Sciatic nerve (tissue), 2 donors: ENCODE measurements at regions not wholly inside any gene's neighbourhood (a gene's known extent, or its start where the extent isn't known, plus 50 kb on each side); places are given as distances from the start of the nearest gene placed in this dataset.
"Not testable (repeated sequence)": the region's sequence is repeated elsewhere in the genome, so short reads cannot be mapped to it uniquely, and the experiment has no call there.

Experiments
- ATAC-seq: fragments of 200-7000 bp; cut with Tn5 transposase; one replicate; pipeline ENCODE4 v1.9.1; 2020; ENCODE audit warnings: mild to moderate bottlenecking, moderate library complexity
- DNase-seq: peaks from one replicate; pipeline ENCODE4 v3.0.0-alpha.2; 2020; ENCODE audit warnings: low spot score
- intact Hi-C: fragments of 100-400 bp; cut with DNase I; formaldehyde crosslinking; loops from one replicate; pipeline ENCODE4 v1.14.2; 2022
- donor health status: DM: no; HTN: no; CAD: no.
- donor health status: DM: no; HTN: no; CAD: no.

GRCh38 chr1:244276646-244277045 lies 175.1 kb downstream of the ADSS2 start:
- DNase-seq (no peak), ATAC-seq (no peak)
- intact Hi-C loops = loop anchor here (10.0 kb wide), 1 partner anchor 932 kb away; no protein-coding TSS in a partner anchor

GRCh38 chr1:244280201-244280600 lies 171.5 kb downstream of the ADSS2 start:
- ATAC-seq = no peak
- DNase-seq = no peak
- intact Hi-C loops = no loop called here

- no peak for DNase-seq
- intact Hi-C loops = no loop called here
- no peak for ATAC-seq
These were observed 170.8 kb downstream of the ADSS2 start for GRCh38 chr1:244280859-244281258.

GRCh38 chr1:244283772-244284171 lies 167.9 kb downstream of the ADSS2 start:
- intact Hi-C loops = no loop called here
- ATAC-seq (no peak), DNase-seq (no peak)

GRCh38 chr1:244284641-244285156 lies 167.0 kb downstream of the ADSS2 start:
- ATAC-seq (no peak), DNase-seq (no peak)
- intact Hi-C loops = no loop called here

GRCh38 chr1:244286341-244286740 lies 165.4 kb downstream of the ADSS2 start:
- no peak for ATAC-seq
- DNase-seq = no peak
- intact Hi-C loops = no loop called here

- intact Hi-C loops = no loop called here
- ATAC-seq = no peak
- DNase-seq = no peak
These were observed 164.0 kb downstream of the ADSS2 start for GRCh38 chr1:244287726-244288125.

- ATAC-seq = no peak
- intact Hi-C loops = no loop called here
These were observed 163.0 kb downstream of the ADSS2 start for GRCh38 chr1:244288663-244289062.

GRCh38 chr1:244289991-244290785 lies 161.5 kb downstream of the ADSS2 start:
- intact Hi-C loops = no loop called here
- no peak for DNase-seq
- no peak for ATAC-seq

More at GRCh38 chr1:244288663-244289062, 163.0 kb downstream of the ADSS2 start:
- DNase-seq = no peak

- intact Hi-C loops = no loop called here
- ATAC-seq (no peak), DNase-seq (no peak)
These were observed 160.2 kb downstream of the ADSS2 start for GRCh38 chr1:244291236-244292201.

GRCh38 chr1:244294599-244295224 lies 157.0 kb downstream of the ADSS2 start:
- intact Hi-C loops = no loop called here
- DNase-seq (no peak), ATAC-seq (no peak)

GRCh38 chr1:244296003-244296402 lies 155.7 kb downstream of the ADSS2 start:
- intact Hi-C loops = no loop called here
- DNase-seq (no peak), ATAC-seq (no peak)

- intact Hi-C loops = no loop called here
- no peak for ATAC-seq
- DNase-seq = no peak
These were observed 155.3 kb downstream of the ADSS2 start for GRCh38 chr1:244296447-244296846.

GRCh38 chr1:244297087-244297486 lies 154.6 kb downstream of the ADSS2 start:
- DNase-seq (no peak), ATAC-seq (no peak)
- intact Hi-C loops = no loop called here

- ATAC-seq = no peak
- DNase-seq = no peak
- intact Hi-C loops = no loop called here
These were observed 154.1 kb downstream of the ADSS2 start for GRCh38 chr1:244297616-244298015.

- intact Hi-C loops, ATAC-seq, DNase-seq: not testable (repeated sequence)
These were observed 151.7 kb downstream of the ADSS2 start for GRCh38 chr1:244300029-244300375.

- no peak for ATAC-seq
- intact Hi-C loops = no loop called here
- no peak for DNase-seq
These were observed 150.0 kb downstream of the ADSS2 start for GRCh38 chr1:244301595-244302130.

- intact Hi-C loops = no loop called here
- no peak for DNase-seq
- no peak for ATAC-seq
These were observed 148.7 kb downstream of the ADSS2 start for GRCh38 chr1:244302876-244303609.

- intact Hi-C loops = no loop called here
These were observed 148.1 kb downstream of the ADSS2 start for GRCh38 chr1:244303610-244303969.

More at GRCh38 chr1:244303610-244303969, 148.1 kb downstream of the ADSS2 start:
- DNase-seq = no peak
- no peak for ATAC-seq
